HG03095 (cell line): ENCODE measurements at regions not wholly inside any gene's neighbourhood (a gene's known extent, or its start where the extent isn't known, plus 50 kb on each side); places are given as distances from the start of the nearest gene placed in this dataset.

ENCODE experiments used
- ATAC-seq: cut with Tn5 transposase; IDR thresholded peaks from one replicate; pipeline ENCODE4 v1.9.1; 2021; ENCODE audit warnings: moderate library complexity; ENCODE audit not compliant: unreplicated experiment

DNA sequence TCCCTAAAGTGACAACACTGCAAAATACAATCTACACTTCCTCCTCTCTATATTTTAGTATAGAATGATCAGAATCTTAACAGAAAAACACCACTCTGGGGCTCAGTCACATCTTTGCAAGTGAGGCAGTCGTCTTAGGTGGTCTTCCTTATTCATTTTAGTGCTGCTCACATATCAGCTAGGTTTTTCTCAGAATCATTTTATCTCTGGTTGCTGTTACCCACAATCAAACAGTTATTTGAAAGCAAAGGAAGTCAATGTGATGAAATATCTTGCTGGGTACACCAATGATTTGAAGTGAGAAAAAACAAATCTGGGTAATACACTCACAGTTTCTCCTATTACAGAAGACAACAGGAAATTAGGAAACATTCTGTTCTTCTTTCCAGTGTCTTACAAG, 275.2 kb downstream of the DSEL start:
- no peak for ATAC-seq

DNA sequence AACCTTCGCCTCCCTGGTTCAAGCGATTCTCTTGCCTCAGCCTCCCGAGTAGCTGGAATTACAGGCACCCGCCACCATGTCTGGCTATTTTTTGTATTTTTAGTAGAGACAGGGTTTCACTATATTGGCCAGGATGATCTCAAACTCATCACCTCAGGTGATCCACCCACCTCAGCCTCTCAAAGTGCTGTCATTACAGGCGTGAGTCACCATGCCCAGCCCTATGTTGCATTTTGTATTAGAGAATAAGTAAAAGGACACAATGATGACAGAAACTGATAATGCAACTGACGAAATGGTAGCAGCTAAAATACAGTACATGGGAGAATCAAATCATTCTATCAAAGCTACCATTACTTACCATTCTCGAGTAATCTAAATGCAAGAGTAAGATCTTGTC, 276.7 kb downstream of the DSEL start:
- no peak for ATAC-seq

DNA sequence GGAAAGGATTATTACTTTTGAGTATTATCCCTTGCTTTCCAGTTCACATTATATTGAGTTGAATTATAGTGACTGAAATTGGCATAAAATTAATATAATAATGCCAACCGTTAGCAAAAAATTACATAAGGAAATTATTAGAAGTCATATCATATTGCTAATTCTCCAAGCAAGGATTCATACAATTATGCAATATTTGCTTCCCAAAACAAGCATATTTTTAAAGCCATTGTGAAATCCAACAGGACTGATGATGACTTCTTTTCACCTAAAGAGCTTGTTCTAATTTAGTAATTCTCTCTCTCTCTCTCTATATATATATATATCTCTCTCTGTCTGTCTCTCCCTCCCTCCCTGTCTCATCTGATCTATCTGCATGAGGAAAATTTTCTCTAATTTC, 283.5 kb downstream of the DSEL start:
- ATAC-seq = no peak

- no peak for ATAC-seq
Observed at GRCh38 chr18:67232406-67232805, 284.1 kb downstream of the DSEL start.

- no peak for ATAC-seq
Observed at GRCh38 chr18:67222887-67223286, 293.6 kb downstream of the DSEL start.

DNA sequence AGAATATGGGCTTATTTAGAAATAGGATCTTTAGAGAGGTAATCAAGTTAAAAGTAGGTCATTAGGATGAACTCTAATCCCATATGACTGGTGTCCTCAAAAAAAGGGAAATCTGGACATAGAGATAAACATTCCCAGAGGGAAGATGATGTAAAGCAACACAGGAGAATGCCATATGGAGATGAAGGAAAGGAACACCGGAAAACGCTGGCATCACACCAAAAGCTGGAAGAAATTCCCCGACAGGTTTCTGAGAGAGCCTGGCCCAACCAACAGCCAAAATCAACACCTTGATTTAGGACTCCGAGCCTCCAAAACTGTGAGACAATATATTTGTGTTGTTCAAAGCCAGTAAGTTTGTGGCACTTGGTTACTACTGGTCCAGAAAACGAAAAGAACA, 296.7 kb downstream of the DSEL start:
- no peak for ATAC-seq

DNA sequence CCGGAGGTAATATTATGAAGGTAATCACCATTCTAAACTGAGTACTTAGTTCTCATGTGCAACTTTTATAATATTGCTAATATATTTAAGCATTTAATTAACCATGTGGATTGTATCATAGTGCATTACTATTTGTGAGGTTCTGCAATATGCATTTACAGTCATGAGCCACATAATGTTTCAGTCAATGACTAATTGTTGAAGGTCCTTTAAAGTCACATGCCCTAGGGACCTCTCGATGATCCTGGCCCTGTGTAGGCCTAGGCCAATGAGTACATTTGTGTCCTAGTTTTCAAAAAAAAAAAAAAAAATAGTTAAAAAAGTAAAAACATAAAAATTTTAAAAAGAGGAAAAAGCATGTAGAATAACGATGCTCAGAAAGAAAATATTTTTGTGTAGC, 298.0 kb downstream of the DSEL start:
- ATAC-seq = no peak

DNA sequence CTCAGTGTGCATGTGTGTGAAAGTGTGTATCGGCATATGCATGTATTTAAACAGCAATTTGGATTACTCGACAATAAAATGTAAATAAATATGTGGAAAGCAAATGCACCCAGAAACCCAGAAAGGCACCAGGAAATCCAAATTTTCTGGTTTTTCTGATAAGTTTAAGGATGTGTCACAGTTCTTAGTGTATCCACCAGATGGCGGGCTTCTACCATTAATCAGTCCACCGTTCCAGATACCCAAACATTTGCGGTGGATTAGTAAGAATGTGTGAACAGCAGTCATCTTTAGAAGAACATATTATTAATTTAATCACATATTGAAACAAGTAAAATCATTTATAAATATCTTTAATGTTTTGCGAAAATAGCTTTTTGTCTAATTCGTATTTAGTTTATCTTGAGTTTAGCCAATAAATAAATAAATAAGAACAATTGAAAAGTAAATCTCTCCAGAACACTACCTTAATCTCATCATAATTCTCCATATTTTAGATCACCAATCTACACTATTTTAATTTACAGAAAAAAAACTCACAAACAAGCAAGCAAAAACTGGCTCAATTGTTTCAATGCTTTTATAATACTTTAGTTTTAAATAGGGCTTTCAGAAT, 298.9 kb downstream of the DSEL start:
- peak; percentile 88 for ATAC-seq

DNA sequence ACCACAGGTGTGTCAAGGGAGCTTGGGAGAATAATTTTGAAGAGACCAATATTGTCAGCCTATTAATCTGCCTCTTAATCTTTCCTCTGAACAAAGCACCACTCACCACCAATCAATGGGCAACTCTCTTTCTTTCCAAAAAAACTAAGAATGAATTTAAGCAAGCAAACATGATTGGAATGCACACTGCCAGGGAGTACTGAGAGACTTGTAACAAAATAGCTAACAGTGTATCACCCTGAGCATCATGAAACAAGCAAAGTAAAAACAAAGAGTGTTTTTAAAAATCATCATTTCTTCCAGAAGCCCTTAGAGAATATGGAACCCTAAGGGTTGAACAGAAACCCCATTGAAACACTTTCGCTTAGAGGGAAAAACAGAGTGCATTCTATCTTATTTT, 299.7 kb downstream of the DSEL start:
- no peak for ATAC-seq

DNA sequence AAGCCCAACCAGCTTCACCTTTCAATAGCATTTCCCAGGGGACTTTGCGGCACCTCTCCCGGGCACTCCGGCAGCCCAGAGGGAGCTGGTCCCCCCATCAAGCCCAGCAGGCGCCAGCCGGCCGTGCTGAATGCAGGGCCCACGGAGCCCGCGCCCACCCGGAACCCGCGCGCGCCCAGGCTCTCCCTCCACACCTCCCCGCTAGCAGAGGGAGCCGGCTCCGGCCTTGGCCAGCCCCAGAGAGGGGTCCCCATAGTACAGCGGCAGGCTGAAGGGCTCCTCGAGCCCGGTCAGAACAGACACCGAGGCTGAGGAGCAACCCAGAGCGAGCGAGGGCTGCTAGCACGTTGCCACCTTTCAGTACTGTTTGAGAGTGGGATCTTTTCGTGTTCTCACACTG, 300.8 kb downstream of the DSEL start:
- no peak for ATAC-seq

DNA sequence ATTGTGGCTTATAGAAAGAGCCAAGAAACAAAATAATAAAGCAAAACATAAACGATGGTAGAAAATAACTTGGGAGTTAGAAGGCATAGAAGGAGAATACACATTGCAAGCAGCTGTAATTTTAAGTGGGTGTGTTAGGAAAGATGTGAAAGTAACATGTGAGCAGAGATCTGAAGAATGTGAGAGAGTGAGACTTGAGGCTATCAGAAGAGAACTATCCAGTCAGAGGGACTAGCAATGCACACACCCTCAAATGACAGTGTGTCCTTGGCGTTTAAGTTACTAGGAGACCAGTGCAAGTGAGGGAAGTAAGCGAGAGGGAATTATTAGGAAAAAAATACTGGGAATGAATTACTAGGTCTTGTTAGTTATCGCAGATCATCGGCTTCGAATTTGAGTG, 304.9 kb downstream of the DSEL start:
- no peak for ATAC-seq

- ATAC-seq = no peak
Observed at GRCh38 chr18:67200665-67201064, 315.9 kb downstream of the DSEL start.

- ATAC-seq = peak; percentile 90
Observed at GRCh38 chr18:67199993-67200617, 316.4 kb downstream of the DSEL start.

DNA sequence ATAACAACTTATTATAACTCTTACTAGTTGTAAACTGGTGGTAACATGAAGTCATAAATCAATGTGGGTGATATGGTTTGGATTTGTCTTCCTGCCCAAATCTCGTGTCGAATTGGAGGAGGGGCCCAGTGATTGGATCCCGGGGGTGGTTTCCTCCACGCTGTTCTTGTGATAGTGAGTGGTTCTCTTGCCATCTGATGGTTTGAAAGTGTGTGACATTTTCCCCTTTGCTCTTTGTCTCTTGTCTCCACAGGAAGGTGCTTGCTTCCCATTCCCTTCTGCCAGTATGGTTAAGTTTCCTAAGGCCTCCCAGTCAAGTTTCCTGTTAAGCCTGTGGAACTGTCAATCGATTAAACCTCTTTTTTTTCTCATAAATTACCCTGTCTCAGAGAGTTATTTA, 321.6 kb downstream of the DSEL start:
- no peak for ATAC-seq

DNA sequence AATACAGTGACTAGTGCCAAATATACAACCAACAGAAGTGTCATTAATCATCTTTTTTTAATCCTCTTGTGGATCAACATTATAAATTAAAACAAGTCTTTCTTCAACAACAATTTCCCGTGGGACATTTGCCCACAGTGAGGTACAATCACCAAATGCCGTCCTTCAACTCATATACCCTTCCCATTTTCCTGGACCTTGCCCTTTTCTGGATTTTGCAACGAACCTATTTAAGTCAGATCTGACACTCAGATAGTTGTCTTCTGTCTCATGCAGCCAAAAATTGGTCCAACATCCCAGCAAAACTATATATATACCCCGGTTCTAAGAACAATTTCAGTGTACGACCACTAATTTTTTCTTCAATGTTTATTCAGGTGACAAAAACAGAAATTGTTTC, 324.0 kb downstream of the DSEL start:
- no peak for ATAC-seq

DNA sequence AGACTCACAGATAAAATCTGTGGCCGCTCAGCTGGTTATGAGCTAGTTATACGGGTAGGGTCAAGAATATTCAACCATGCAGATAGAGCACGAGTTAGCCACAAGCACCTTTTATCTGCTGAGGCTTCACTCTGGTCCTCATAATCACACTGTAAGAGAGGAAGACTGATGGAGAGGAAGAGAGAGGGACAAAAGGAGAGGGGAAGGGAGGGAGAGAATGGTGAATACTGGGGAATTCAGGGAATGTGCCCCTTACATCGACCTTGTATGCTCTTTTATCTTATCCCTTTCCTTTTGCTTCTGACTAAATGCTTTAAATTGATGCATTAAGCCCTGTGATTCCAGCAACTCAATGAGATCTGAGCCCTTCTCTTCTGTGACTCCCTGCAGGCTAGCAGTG, 333.1 kb downstream of the DSEL start:
- no peak for ATAC-seq

- no peak for ATAC-seq
Observed at GRCh38 chr18:67179726-67180125, 336.8 kb downstream of the DSEL start.

- ATAC-seq = no peak
Observed at GRCh38 chr18:67159662-67160061, 356.9 kb downstream of the DSEL start.

- no peak for ATAC-seq
Observed at GRCh38 chr18:67154979-67155378, 361.5 kb downstream of the DSEL start.

DNA sequence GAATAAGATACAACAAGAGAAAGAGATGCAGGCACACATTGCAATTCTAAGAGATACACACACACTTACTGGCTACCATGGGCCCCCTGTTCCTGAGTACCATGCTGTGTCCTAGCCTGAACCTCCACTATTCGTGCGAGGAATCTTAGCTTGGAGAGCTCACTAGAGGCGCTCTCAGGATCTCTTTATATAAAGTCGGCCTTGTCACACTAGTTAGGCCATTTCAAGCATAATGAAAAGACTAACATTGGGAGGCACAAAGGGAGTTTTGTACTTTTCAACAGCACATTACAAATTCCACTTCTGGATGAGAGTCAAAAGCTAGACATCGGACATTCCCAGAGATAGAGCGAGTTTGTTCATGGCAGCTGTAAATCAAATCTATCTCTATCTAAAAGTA, 365.2 kb downstream of the DSEL start:
- no peak for ATAC-seq

DNA sequence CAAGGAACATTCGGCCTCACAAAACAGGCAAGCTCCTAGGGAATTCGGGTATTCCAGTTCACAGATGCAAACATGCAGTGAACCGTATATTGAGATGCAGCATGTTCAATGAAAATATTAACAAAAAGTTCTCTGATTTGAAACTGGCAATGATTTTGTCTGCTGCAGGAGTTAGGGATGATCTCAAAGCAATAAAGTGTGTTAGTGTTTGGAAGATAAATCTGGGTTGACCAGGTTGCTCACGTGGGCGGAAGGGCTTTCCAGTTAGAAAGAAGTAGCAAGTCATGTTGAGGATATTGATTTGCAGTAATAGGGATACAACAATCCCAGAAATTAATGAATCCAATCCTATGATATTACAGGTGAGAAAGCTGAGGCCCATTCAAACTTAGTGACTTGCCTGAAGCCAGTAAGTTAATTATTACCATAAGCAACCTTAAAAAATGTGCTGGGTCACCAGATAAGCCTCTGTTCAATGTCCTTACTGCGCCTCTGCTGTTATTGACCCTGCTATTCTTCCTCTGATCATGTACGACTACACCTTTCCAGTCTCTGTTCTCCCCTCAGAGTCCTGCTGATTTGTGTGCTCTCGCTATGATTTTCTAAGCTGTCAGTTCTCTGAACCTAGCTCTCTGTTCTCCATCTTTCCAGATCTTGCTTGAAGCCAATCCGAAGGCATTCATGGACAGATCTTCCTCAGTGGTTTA, 370.8 kb downstream of the DSEL start:
- ATAC-seq = no peak

DNA sequence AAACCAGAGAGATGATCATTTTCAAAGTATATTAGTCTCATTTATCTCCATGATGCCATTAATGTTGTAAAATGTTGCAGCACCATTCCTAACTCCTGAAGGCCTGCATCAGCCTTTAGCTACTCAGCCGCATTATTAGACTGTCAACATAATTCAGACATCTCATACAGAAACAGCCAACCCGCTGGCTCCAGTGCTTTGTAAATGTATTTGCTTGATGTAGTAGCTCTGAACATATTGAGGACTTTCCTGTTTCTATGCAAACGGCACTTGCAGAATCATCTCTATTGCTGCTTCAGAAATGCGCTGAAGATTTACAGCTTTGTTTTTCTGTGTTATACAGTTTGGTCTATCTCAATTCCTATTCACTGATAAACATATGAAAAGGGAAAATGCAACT, 372.2 kb downstream of the DSEL start:
- ATAC-seq = no peak

DNA sequence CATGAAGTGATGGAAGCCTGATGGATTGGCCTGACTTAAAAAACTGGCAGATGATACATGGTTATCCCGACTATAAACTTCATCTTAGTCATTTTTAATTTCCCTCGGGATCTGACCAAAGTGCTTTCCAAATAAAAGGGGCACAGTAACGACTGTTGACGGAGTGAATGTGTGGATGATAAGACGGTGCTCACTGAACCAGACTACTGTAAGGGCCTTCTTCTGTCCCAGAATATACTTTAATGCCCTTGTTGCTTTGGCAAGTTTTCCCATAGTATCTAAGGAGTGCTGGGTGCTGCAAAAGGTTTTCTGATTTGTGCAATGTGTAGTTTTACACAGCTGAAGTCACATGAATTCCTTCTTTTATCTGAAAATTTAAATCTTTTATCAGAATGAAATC, 373.5 kb downstream of the DSEL start:
- no peak for ATAC-seq
